ENCODE measurements at regions not wholly inside any gene's neighbourhood (a gene's known extent, or its start where the extent isn't known, plus 50 kb on each side); places are given as distances from the start of the nearest gene placed in this dataset.

DNA sequence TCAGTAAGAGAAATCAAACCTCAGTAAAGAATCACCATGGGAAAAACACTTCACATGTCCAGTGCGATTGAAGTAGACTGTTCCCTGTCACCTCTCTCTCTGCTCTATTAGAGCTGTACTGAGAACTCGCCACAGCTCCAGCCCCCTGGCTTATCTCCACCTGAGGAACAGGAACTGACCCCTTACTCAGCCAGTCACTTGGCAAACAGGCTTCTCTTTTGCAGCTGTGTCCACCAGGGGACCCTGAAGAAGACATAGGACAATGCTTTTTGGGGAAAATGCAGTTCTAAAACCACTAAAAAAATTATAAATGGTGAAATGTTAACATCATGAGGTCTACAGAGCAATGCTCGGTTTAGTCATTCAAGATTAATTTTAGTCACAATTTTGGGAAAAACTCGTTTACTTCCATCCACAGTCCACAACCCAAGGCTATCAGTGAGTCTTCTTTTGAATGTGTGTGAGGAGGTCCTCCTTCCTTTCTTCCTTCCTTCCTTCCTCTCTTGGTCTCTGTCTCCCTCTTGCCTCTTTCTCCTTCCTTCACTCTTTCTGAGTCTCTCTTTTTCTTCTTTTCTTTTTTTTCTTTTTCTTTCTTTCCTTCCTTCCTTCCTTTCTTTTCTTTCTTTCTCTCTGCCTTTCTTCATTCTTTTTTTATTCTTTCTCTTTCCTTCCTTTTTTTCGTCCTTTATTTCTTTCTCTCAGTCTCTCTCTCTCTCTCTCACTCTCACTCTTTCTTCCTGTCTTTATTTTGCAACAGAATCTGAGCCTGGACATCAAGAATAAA, 1189.5 kb upstream of the TMEM132C start:
- DNase-seq = no peak

DNA sequence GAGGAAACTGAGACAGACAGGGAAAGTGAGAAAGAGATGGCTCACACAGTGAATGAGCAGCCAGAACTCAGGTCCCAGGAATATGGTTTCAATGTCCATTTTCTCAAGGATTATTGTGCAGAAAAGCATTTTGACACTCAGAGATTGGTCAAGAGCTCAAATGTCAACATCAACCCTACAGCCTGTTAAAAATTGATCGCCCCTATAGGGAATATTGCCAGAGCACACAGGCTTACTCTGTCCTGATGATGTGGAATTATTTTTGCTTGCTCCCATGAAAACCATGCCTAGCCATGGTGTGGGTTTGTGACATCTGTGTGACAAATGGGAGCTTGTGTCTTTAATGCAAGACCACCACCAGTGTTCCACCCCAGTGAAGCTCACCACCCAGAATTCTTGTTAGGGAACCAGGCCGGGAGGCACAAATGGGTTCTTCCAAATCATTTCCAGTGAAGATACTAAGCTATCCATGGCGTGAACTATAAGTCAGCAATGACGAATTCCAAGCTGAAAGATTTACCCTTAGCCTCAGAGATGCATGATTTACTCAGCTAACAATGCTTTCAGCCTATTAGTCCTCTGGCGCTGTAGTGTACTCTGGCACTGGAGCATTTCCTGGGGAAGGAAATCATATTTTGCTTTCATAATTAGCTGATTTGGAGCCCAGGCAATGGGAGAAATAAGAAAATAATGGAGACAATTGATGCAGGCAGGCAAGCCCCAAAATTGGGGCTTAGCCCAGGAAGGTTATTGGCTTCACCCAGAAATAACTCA, 1188.2 kb upstream of the TMEM132C start:
- DNase-seq = no peak

DNA sequence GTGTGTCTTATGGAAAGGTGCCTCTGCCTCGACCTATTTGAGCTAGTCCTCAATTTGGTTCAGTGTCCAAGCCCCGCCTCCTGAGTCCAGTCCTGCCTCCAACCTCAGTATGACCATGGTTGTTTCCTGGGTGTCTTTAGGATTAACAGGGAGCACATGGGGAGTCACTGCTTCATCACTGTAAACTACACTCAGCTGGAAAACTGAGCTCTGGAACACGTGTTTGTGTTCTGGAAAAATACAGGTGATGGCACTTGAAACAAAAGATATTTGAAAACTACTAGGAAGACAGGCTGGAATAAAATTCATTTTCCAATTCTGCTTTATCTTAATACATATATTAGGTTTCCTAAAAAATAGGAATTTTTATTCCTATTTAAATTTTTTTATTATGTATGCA, 1187.3 kb upstream of the TMEM132C start:
- DNase-seq = no peak

DNA sequence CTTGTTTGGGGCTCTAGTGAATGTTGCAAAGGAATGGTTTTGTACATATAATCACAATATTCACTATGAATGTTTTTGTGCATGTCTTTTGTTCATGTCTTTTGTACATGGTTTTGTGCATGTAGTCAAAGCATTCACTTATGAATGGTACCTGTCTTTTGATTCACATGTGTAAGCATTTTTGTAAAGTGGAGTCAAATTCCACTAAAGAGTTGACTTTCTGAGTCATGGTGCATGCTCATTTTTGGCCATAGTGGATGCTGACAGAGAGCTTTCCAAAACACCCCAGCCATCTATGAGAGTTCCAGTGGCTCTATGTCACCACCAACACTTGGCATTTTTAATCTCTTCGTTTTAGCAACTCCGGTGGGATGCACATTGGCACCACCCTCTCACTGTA, 1185.9 kb upstream of the TMEM132C start:
- DNase-seq = no peak

DNA sequence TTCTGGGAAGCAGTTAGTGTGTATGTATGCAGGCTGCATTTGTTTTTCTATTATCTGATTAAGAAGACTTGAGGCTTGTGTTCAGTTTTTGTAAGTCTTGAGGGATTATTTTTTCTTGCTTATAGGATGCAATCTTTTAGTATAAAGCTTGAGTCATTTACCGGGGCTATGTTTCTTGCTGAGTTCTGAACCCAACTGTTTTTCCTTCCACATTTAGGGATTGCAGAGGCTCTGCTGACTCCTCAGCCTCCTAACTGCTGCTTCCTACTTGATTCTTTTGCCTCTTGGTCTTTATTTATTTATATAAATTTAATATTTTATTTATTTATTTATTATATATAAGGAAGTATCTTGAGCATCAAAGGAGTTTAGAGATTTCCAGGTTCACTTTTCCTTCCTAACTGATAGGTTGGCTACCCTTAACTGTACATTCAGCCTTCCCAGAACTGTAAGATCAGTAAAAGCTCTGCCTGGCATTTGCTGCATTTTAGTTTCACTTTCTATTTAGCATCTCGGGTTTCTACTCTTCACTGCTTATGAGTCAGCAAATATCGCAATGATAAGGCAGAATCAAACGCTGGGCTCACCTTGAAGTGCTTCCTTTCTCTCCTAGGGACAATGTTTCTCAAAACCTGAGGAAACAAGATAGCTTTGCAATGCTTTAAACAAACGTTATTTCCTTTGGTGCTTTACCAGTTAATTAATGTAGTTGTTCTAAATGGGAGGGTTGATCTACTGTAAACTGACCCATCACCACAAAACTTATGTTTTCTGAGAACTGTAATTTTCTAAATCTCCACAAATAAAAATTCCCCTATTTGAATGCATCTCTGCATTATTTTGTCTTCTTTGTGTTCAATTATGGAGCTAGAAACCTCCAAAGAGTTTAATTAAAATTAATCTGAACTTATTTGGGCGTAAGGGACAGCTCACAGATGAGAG, 1183.7 kb upstream of the TMEM132C start:
- peak; percentile 57 for DNase-seq

DNA sequence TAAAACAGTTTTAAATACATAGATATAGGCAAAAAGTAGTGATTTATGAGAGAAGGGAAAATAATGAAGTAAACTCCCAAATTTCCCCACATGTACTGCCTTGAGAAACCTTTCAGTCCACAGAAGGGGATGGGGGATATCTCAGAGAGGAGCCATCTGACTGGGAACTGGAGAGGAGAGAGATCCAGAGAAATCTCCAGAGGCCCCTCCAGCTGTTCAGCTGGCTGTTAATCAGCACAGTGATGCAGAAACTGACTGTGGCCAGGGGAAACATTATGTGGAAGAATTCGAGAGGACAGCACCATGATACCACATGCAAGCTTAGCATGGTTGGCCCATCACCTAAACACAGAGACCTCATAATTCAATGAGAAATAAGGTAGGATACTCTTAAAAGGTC, 1165.9 kb upstream of the TMEM132C start:
- no peak for DNase-seq

DNA sequence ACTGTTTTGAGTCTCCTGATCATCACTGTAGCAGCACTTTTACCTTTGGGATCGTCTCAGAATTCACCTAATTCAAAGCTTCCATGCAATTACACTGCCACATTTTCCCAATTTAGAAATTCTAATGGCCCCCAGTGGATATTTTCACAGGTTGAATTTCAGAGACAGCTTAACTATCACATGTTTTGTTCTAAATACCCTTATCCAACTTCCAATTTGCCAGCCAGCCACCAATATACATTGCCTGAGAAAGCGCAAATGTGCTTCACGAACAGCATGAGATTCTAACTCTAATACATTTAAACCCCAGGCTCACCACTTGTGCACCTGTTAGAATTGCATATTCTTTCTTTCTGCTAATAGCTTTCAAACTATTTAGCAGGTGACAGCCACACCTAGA, 1160.9 kb upstream of the TMEM132C start:
- no peak for DNase-seq

DNA sequence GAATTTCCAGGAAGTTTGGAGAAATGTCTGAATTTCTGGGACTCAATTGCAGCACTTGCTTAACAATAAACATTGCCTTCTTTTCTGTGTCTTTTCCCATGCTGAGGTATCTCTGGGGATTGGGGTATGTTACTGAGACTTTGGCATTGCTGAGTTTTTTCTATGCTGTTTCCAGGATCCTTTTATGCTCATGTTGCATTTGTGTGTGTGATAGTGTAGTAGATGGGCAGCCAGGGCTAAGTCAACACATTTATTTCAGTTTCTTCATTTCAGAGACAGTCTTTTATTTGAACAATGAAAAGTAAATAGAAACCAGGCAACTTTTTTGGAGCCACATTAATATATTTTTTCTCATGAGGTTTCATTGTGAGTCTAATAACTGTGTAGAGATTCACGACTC, 1160.3 kb upstream of the TMEM132C start:
- no peak for DNase-seq

DNA sequence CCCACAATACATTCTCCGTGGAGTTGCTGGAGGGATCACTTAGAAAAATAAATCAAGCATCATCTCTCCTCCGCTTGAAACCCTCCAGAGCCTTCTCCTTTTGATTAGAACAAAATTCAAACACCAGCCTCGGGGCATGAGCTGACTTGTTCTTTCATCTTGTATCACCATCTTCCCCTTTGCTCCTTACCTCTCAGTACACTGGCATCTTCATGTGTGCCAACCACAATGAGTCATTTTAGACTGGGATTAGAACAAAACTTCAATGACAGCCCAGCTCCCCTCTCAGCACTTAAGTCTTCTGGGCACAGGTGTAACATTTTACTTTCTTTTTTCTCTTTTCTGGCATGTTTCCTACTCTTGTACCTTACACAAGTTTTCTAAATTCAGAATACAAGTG, 1159.2 kb upstream of the TMEM132C start:
- DNase-seq = no peak

DNA sequence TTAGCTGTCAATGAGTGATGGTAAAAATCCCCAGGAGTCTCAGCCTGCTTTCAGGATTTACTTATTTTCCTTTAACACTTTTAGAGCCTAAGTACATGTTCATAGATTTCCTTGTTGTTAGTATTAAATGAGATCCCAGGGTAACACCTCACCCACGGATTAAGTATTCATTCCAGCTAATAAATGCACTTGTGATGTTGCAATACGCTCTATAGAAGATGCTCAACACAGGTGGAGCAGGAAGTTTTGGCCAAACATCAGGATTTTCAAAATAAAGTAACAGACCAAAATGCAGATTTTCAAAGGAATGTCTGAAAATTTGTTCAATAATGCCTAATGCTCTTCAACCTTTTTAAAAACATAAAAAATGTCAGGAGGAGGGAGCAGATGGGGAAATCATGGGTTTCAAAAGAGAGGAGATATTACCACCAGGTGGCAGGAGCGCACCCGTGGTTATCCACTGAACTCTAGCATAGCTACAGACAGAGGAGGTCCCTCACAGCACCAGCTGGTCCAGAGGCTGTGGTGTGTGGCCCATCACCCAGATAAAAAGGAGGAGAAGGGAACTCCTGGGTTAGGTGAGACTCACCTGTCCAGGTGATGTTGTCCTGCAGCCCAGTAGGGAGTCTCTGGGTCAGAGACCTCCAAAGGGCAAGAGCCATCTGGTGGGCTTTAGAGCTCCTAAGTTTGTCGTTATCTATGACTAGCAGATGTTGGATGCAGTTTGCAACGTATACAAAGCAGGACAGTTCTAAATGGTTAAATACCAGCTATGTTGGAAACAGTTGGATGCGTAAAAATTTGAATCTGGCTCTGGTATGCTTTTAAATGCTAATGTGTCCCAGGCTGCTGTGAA, 1158.4 kb upstream of the TMEM132C start:
- peak; percentile 40 for DNase-seq

DNA sequence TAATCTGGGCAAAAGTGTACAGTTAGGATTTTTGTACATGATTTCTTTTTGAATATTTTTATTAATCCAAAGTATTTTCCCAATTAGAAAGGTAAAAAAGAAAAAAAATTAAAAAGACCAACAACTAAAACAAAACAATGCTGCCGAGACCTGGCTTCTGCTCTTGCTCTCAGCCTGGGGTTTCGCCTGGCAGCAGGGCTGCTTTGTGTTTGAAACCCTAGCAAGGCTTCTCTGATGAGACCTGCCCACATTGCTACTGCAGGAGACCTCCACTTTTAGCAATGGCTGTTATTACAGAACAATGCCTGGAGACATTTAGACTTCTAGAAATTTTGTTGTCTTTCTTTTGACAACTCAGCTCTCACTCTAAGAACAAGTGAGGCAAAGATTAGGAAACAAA, 1153.0 kb upstream of the TMEM132C start:
- no peak for DNase-seq

DNA sequence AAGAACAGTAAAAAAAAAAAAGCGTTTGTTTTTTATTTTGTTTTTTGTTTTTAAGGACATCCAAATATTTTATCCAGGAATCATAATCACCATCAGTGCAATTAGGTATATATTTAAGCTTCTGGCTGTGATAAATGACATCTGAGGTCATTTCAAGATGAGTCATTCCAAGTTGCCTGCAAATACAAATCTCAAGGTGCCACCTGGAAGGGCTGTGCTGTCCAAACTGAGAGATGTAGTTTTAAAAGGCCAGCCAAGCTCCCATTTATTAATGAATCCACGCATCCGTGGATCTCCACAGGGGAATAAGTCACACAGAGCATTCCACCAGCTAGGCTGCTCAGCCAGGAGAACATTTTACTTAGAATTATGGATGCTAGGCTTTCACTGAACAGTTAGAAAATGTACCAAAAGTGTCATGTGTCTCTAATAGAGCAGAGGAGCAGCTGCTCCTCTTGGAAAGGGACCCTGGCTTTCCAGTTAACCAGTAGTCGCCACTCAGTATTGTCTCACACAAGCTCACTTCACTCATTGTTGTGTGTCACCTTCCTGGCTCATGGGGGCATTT, 1151.4 kb upstream of the TMEM132C start:
- no peak for DNase-seq

DNA sequence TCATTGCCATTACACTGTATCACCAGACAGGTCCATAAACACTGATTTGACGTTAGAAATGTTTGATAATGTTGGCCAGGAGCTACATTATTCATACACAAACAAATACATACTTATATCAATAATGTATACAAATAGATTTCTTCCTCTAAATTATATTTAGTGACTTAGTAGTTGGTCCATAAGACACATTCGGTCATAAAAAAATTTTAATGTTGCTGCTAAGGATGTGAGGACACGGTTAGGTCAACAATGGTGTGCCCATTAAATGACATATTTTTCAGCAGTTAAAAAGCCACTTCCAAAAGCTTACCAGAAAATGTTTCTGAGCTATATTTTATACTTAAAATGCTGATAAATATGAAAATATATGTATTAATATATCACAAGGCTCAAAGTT, 1148.7 kb upstream of the TMEM132C start:
- DNase-seq = no peak

DNA sequence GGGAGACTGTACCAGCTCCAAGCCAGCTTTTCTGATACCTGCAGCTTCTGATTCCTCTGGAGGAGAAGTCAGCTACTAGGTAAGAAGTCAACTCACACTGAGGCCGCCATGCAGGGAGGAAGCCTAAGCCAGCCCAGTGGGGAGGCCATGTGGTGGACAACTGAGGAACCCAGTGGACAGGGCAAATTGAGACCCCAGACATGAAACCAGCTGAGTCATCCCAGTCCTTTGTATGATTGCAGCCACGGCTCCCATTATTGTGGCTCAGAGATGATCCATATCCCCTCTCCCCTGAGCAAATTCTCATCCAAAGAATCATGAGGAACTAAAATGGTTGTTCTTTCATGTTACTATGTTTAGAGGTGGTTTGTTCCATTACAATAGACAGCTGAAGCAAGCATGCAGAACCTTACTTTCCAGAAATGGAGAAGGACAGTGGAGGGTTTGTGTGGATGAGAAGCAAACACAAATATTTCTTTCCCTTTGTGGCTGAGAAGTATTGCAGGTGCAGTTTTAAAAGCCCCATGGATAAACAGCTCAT, 1147.3 kb upstream of the TMEM132C start:
- DNase-seq = no peak

DNA sequence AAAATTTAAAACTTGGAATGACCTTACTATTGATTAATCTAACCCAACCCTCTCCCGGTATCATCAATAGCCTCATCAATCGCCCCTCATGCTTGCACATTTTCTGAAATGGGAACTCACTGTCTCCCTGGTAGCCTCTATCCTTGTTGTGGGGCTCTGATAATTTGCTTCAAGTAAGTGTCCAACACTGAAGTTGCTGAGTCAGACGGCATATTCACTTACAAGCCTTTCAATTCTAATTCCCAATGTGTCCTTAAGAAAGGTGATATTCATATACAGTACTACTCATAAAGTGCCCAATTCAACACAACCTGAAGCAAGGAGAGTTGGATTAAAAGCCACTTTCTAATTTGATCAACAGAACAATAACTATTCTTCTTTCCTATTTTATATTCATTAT, 1146.1 kb upstream of the TMEM132C start:
- DNase-seq = no peak

DNA sequence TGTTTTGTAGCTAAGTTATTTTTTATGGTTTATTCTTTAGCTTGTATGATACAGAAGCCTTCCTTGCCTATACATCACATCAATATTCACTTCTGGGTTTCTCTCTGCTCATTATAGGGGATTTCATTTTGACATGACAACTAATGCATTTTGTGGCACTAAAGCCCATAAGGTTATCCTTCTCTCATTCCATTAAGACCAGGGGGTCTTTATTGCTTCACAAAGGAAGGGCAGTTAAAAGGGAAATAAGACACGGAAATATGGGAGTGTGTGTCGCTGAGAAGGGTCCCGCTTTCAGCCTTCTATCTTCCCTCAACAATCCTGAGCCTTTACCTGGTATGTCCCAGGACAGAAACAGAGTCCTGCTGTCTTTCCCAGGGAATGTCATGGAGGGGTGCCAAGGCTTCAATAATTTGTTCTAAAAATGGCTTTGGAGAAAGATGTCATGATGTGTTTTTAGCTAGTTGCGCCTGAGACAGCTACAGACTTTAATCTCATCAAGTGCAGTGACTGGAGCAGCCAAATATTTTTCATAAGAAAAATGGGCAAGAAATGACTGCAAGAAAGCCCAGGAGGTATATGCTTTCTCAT, 1145.4 kb upstream of the TMEM132C start:
- no peak for DNase-seq

DNA sequence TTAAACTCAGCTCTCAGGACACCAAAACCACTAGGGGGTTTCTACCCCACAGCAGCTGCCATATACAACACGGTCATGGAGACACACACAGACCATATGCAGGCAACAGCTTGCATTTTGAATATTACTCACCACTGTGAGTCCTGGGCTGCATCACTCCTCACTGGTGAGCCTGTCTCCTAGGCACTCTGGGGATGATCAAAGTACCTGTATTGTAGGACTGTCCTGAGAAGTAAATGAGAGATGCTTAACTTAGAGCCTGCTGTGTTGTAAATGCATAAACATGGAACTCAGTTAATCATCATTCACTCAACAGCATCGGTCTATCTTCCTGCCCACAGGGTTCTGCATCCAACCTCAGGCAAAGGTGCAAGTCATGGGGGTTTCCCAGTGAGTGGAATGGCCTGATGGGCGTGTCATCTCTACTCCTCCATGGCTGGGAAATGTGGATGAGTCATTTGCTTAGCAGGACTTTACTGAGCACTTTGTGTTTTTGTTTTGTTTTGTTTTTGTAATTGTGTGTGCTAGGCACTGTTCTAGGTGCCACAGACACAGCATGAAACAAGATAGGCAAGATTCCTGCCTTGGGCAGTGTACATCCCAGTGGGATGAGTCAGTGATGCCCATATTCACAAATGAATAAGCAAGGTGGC, 1141.2 kb upstream of the TMEM132C start:
- no peak for DNase-seq

DNA sequence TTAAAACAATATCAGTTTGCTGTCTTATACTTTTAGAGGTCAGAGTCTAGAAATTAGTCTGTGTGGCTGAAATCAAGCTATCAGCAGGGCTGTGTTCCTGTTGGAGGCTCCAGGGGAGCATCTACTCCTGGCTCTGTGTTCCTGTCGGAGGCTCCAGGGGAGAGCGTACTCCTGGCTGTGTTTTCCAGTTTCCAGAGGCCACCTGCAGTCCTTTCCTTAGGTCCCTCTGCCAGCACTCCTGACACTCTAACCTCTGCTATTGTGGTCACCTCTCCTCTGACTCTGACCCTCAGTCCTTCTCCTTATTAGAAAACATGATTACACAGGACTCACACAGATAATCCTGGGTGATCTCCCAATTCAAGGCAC, 1140.7 kb upstream of the TMEM132C start:
- no peak for DNase-seq

DNA sequence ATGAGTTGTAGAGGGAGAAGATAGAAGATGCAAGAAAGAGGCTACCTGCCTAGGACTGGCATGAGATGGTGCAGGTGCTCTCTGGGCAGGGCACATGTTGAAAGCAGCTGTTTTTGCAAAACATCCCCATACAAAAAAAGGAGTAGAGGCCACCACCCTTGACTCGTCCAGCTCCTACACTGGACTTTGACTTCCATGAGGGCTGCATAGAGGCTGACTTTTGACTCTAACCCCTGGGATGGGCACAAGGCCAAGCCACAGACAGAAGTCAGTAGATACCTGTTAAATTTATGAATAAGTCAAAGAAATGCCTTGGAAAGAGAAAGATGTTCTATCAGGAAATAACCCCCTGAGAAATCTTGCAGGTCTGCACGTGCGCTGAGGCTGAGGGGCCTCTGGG, 1139.1 kb upstream of the TMEM132C start:
- DNase-seq = no peak

DNA sequence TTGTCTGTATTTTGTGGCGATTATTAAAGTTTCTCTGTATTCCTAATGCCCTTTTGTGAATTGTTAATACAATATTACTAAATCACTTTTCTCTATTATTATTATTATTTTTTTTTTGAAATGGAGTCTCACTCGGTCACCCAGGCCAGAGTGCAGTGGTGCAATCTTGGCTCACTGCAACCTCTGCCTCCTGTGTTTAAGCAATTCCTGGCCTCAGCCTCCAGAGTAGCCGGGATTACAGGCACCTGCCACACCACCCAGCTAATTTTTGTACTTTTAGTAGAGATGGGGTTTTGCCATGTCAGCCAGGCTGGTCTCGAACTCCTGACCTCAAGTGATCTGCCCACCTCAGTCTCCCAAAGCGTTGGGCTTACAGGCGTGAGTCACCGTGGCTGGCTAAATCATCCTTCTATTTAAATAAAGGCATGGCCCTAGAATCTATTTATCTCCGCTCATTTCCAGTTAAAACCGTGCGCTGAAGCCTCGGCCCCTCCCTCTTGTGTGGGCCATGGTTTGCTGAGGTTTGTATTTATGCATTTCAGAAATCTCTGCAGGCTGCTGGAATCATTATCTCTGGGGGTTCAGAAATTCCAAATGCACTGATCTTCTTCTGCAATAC, 1136.4 kb upstream of the TMEM132C start:
- no peak for DNase-seq
